IMR-90 (cell line): ENCODE measurements at regions not wholly inside any gene's neighbourhood (a gene's known extent, or its start where the extent isn't known, plus 50 kb on each side); places are given as distances from the start of the nearest gene placed in this dataset.
A peak's percentile ranks its signal among the peaks of the same experiment; 100 is the strongest.

ENCODE experiments used
- ATAC-seq: fragments of 200-7000 bp; cut with Tn5 transposase; 2 replicates; pipeline ENCODE4 v1.9.1; 2020; ENCODE audit warnings: low read depth, mild to moderate bottlenecking, moderate library complexity
- BruUV-seq: library from RNA; stranded (reverse); fragments of 400-500 nt; replicated peaks from 2 replicates; lab custom pipeline; 2021; lab: Mats Ljungman, UMichigan
- CTCF ChIA-PET: fragments of 300-600 bp; formaldehyde crosslinking; extraction: SDS; loops from one replicate; lab custom pipeline; 2021; ENCODE audit warnings: antibody characterized with exemption; lab: Yijun Ruan, JAX
- POLR2A ChIA-PET: fragments of 300-600 bp; sonication (Branson Sonifier 250); formaldehyde crosslinking; loops from one replicate; lab custom pipeline; 2022; ENCODE audit warnings: antibody characterized with exemption; ENCODE audit not compliant: unreplicated experiment; lab: Charles Lee
- DNase-seq: peaks from one replicate; pipeline ENCODE4 v3.0.0; 2013
- H2AFZ ChIP-seq: replicated peaks from 2 replicates; pipeline ENCODE3; 2013; ENCODE audit warnings: low read length, mild to moderate bottlenecking; ENCODE audit not compliant: poor library complexity
- H2AK5ac ChIP-seq: 2 replicates; pipeline ENCODE4 v1.6.1; 2013; ENCODE audit warnings: low read depth, low read length, inconsistent platforms
- H2AK9ac ChIP-seq: replicated peaks from 2 replicates; pipeline ENCODE3; 2013; ENCODE audit warnings: mild to moderate bottlenecking, low read depth, low read length, moderate library complexity; ENCODE audit not compliant: poor library complexity
- H2BK120ac ChIP-seq: 2 replicates; pipeline ENCODE4 v1.6.1; 2013; ENCODE audit warnings: low read depth, low read length, inconsistent platforms
- H2BK15ac ChIP-seq: 3 replicates; pipeline ENCODE4 v1.6.1; 2013; ENCODE audit warnings: low read depth, low read length, inconsistent platforms
- H2BK20ac ChIP-seq: 2 replicates; pipeline ENCODE4 v1.6.1; 2013; ENCODE audit warnings: low read depth, mild to moderate bottlenecking, inconsistent platforms, low read length, moderate library complexity
- H2BK5ac ChIP-seq: 2 replicates; pipeline ENCODE4 v1.6.1; 2013; ENCODE audit warnings: mild to moderate bottlenecking, low read depth, low read length, inconsistent platforms; ENCODE audit not compliant: poor library complexity, severe bottlenecking
- H3K14ac ChIP-seq: replicated peaks from 2 replicates; pipeline ENCODE4 v1.6.1; 2013; ENCODE audit warnings: low read depth, low read length, inconsistent platforms
- H3K18ac ChIP-seq: 2 replicates; pipeline ENCODE4 v1.6.1; 2013; ENCODE audit warnings: low read depth, low read length, control low read depth
- H3K23ac ChIP-seq: 2 replicates; pipeline ENCODE4 v1.6.1; 2013; ENCODE audit warnings: low read depth, low read length, inconsistent platforms
- H3K27ac ChIP-seq: 2 replicates; pipeline ENCODE4 v1.5.1; 2013; ENCODE audit warnings: mild to moderate bottlenecking, control low read depth, low read length; ENCODE audit not compliant: insufficient read depth
- H3K27me3 ChIP-seq: 2 replicates; pipeline ENCODE4 v1.6.1; 2013; ENCODE audit warnings: low read length; ENCODE audit not compliant: control insufficient read depth, insufficient read depth
- H3K36me3 ChIP-seq: 2 replicates; pipeline ENCODE4 v1.6.1; 2013; ENCODE audit warnings: low read length, mixed read lengths; ENCODE audit not compliant: control insufficient read depth, insufficient read depth
- H3K4ac ChIP-seq: 2 replicates; pipeline ENCODE4 v1.6.1; 2013; ENCODE audit warnings: low read depth, low read length, inconsistent platforms
- H3K4me1 ChIP-seq: 2 replicates; pipeline ENCODE4 v1.6.1; 2013; ENCODE audit warnings: low read length, mixed read lengths; ENCODE audit not compliant: control insufficient read depth, insufficient read depth
- H3K4me2 ChIP-seq: 2 replicates; pipeline ENCODE4 v1.6.1; 2013; ENCODE audit warnings: low read depth, mild to moderate bottlenecking, control low read depth, low read length, moderate library complexity
- H3K4me3 ChIP-seq: 2 replicates; pipeline ENCODE4 v1.5.1; 2013; ENCODE audit warnings: low read depth, mild to moderate bottlenecking, control low read depth, low read length, moderate library complexity; ENCODE audit not compliant: insufficient read depth
- H3K56ac ChIP-seq: 2 replicates; pipeline ENCODE4 v1.6.1; 2013; ENCODE audit warnings: low read length, inconsistent platforms; ENCODE audit not compliant: insufficient read depth; ENCODE audit errors: extremely low read depth
- H3K79me1 ChIP-seq, 2 experiments: 2 replicates each; pipeline ENCODE4 v1.6.1; 2013; ENCODE audit warnings: low read length in 2 of 2, inconsistent platforms in 1 of 2, low read depth in 1 of 2
- H3K9ac ChIP-seq: 2 replicates; pipeline ENCODE4 v1.6.1; 2013; ENCODE audit warnings: low read depth, low read length, control low read depth
- H3K9me1 ChIP-seq: 2 replicates; pipeline ENCODE4 v1.6.1; 2013; ENCODE audit warnings: low read length, inconsistent platforms; ENCODE audit not compliant: insufficient read depth
- H3K9me3 ChIP-seq: 2 replicates; pipeline ENCODE4 v1.6.1; 2013; ENCODE audit warnings: low read length; ENCODE audit not compliant: control insufficient read depth, insufficient read depth
- H4K20me1 ChIP-seq: 2 replicates; pipeline ENCODE4 v1.6.1; 2013; ENCODE audit warnings: low read length, inconsistent platforms; ENCODE audit not compliant: insufficient read depth
- H4K5ac ChIP-seq: 2 replicates; pipeline ENCODE4 v1.6.1; 2013; ENCODE audit warnings: mild to moderate bottlenecking, low read depth, low read length, control low read depth
- H4K8ac ChIP-seq, 2 experiments: 2 replicates each; pipeline ENCODE4 v1.6.1; 2013; ENCODE audit warnings: low read depth in 2 of 2, low read length in 2 of 2, control low read depth in 1 of 2, inconsistent platforms in 1 of 2
- H4K91ac ChIP-seq: 2 replicates; pipeline ENCODE4 v1.6.1; 2013; ENCODE audit warnings: low read depth, low read length, inconsistent platforms; ENCODE audit not compliant: insufficient read depth
- BHLHE40 ChIP-seq: fragments of 150-350 bp; IDR thresholded peaks from 2 replicates; pipeline ENCODE4 v1.6.1; 2016; ENCODE audit warnings: mild to moderate bottlenecking, low read depth, low read length
- MAZ ChIP-seq: IDR thresholded peaks from 2 replicates; pipeline ENCODE4 v1.6.1; 2012; ENCODE audit warnings: low read depth, mild to moderate bottlenecking, low read length, improper control_type of control experiment, moderate library complexity, borderline replicate concordance
- POLR2A ChIP-seq: IDR thresholded peaks from 2 replicates; pipeline ENCODE4 v1.6.1; 2012; ENCODE audit warnings: mild to moderate bottlenecking, low read depth, low read length
- WGBS, 2 experiments: methylation state at CpG; one replicate each; pipeline versions ENCODE4 v1.1.5 to v1.1.7; 2013; ENCODE audit warnings: missing lambda C conversion rate in 2 of 2; ENCODE audit not compliant: insufficient read length in 1 of 2; ENCODE audit errors: extremely low coverage in 2 of 2; 5-methylcytosine and 5-hydroxymethylcytosine counted together
- dilution Hi-C: fragments of 300-500 bp; cut with HindIII; formaldehyde crosslinking; loops from one replicate; pipeline ENCODE4 v1.14.3; 2018; ENCODE audit warnings: low sequenced_read_pairs; ENCODE audit not compliant: unreplicated experiment
- in situ Hi-C: fragments of 300-500 bp; cut with MboI; formaldehyde crosslinking; loops from 3 replicates; pipeline ENCODE4 v1.14.3; 2019; ENCODE audit warnings: low sequenced_read_pairs, inconsistent platforms, mixed read lengths
- intact Hi-C: fragments of 100-400 bp; cut with micrococcal nuclease; formaldehyde crosslinking; loops from 2 replicates; pipeline ENCODE4 v1.10.0; 2022

GRCh38 chr3:94226078-94226477 is 163.2 kb downstream of the NSUN3 start:
- no TSS peak for BruUV-seq
- no peak overlapping the region for H3K4me2 ChIP-seq
- H4K8ac ChIP-seq, result no peak overlapping the region
- no peak overlapping the region for H2AFZ ChIP-seq
- no peaks in the 10 kb centered on the region for H3K36me3 ChIP-seq
- no peak overlapping the region for H2AK9ac ChIP-seq
- H3K56ac ChIP-seq, result no peak overlapping the region
- H4K91ac ChIP-seq, result no peak overlapping the region
- no peaks in the 10 kb centered on the region for H3K27me3 ChIP-seq
- no peak overlapping the region for H3K14ac ChIP-seq
- POLR2A ChIA-PET, result no interaction called here
- H3K4ac ChIP-seq, result no peak overlapping the region
- no CpG with 5 or more reads among the region's 4 CpGs for WGBS, 2 experiments
- no peak overlapping the region for H3K18ac ChIP-seq
- no peak for TF ChIP-seq MAZ
- TF ChIP-seq BHLHE40, result no peak
- TF ChIP-seq POLR2A, result no peak
- H4K20me1 ChIP-seq, result no peaks in the 10 kb centered on the region
- H4K5ac ChIP-seq, result no peak overlapping the region
- CTCF ChIA-PET, result no interaction called here
- intact Hi-C loops (no loop called here), in situ Hi-C loops (no loop called here), dilution Hi-C loops (no loop called here)
- ATAC-seq (no peak; the same call in 1 of the 2 replicates), DNase-seq (peak; percentile 50)
- H3K79me1 ChIP-seq, result no peaks in the 10 kb centered on the region
- no peak overlapping the region for H2BK120ac ChIP-seq
- no peak overlapping the region for H2BK20ac ChIP-seq
- no peak overlapping the region for H3K23ac ChIP-seq
- no peak overlapping the region for H2BK5ac ChIP-seq
- no peak overlapping the region for H2AK5ac ChIP-seq
- no peak overlapping the region for H3K9ac ChIP-seq
- no peaks in the 10 kb centered on the region for H3K9me1 ChIP-seq
- H3K4me1 ChIP-seq, result no peaks in the 10 kb centered on the region
- H3K27ac ChIP-seq, result no peak overlapping the region
- H3K9me3 ChIP-seq, result no peaks in the 10 kb centered on the region
- H3K4me3 ChIP-seq, result no peak overlapping the region
- H2BK15ac ChIP-seq, result no peak overlapping the region
